ENCODE measurements at regions not wholly inside any gene's neighbourhood (a gene's known extent, or its start where the extent isn't known, plus 50 kb on each side); places are given as distances from the start of the nearest gene placed in this dataset.

DNA sequence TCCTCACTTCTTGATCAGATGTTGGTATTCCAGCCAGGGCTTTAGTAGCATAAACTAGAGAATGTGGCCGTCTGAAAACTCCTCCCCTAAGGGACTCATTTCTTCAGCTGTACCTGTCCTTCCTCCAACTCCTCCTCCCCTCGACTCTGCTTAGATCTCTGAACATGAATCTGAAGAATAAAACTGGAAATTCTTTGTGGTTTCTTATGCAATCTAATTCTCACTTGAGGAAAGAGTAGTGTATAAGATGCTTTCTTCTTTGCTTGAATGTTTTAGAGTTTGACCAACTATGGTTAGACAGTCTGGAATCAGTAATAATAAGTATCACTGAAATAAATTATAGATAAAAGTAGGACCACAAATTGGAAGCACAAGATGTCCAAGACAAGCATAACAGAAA is 128.5 kb downstream of the LRRC70 start:
- TF ChIP-seq, protein P1, sequence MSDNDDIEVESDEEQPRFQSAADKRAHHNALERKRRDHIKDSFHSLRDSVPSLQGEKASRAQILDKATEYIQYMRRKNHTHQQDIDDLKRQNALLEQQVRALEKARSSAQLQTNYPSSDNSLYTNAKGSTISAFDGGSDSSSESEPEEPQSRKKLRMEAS (IDR thresholded peaks at IDR 0.05; ENCODE audit: low read depth, low read length), result no peak
- no peak for DNase-seq (ENCODE audit: low read depth)
- no peak overlapping the region for H3K4me3 ChIP-seq (ENCODE audit: low read depth, low read length)

DNA sequence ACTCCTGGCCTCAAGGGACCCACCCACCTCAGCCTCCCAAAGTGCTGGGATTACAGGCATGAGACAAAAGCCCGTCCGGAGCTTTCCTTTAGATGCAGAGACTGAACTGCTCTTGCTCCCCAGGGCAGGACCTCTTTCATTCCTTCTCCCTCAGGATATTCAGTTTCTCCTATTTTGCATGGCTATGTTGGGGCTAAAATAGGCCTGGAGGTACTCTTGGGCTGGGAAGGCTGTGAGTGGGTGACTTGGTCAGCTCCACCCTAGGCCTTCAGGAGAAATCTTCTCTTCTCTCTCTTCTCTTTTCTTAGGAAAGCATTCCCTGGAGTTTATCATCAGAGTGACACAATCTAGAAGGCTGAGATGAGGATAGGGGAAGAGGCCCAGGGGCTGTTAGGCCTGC is 126.4 kb downstream of the LRRC70 start:
- H3K4me3 ChIP-seq (ENCODE audit: low read depth, low read length), result no peak overlapping the region
- DNase-seq (ENCODE audit: low read depth), result no peak

DNA sequence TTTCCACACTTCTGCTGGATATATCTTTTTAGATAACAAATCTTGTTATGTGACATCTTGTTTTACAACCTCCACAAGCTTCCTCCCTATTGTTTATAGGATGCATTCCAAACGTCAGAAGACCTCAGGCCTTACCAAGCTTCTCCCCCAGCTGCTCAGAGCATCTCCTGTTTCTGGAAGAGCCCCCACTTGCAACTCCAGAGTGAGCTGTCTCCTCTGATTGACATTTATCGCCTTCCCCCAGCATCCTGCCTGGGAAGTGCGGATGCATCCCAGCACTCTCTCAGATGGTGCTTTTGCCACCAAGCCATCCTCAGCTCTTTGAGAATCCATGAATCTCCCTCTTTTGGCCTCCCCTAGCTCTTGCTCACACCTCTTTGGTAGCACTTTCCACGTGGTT is 123.5 kb downstream of the LRRC70 start:
- no peak overlapping the region for H3K4me3 ChIP-seq (ENCODE audit: low read depth, low read length)
- no peak for DNase-seq (ENCODE audit: low read depth)
- TF ChIP-seq, protein P2, sequence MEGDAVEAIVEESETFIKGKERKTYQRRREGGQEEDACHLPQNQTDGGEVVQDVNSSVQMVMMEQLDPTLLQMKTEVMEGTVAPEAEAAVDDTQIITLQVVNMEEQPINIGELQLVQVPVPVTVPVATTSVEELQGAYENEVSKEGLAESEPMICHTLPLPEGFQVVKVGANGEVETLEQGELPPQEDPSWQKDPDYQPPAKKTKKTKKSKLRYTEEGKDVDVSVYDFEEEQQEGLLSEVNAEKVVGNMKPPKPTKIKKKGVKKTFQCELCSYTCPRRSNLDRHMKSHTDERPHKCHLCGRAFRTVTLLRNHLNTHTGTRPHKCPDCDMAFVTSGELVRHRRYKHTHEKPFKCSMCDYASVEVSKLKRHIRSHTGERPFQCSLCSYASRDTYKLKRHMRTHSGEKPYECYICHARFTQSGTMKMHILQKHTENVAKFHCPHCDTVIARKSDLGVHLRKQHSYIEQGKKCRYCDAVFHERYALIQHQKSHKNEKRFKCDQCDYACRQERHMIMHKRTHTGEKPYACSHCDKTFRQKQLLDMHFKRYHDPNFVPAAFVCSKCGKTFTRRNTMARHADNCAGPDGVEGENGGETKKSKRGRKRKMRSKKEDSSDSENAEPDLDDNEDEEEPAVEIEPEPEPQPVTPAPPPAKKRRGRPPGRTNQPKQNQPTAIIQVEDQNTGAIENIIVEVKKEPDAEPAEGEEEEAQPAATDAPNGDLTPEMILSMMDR (IDR thresholded peaks at IDR 0.05; ENCODE audit: low read depth, low read length), result no peak
- TF ChIP-seq POLR2A (IDR thresholded peaks at IDR 0.05; ENCODE audit: extremely low read depth, insufficient read length) (no peak), MYC (IDR thresholded peaks at IDR 0.05; ENCODE audit: low read depth, low read length) (no peak)
- TF ChIP-seq, protein P1 (IDR thresholded peaks at IDR 0.05; ENCODE audit: low read depth, low read length), result no peak

More for the DNA sequence above, 126.4 kb downstream of the LRRC70 start:
- TF ChIP-seq MYC (IDR thresholded peaks at IDR 0.05; ENCODE audit: low read depth, low read length) (no peak), POLR2A (IDR thresholded peaks at IDR 0.05; ENCODE audit: extremely low read depth, insufficient read length) (no peak)
- TF ChIP-seq, protein P2 (IDR thresholded peaks at IDR 0.05; ENCODE audit: low read depth, low read length), result no peak
- TF ChIP-seq, protein P1 (IDR thresholded peaks at IDR 0.05; ENCODE audit: low read depth, low read length), result no peak

DNA sequence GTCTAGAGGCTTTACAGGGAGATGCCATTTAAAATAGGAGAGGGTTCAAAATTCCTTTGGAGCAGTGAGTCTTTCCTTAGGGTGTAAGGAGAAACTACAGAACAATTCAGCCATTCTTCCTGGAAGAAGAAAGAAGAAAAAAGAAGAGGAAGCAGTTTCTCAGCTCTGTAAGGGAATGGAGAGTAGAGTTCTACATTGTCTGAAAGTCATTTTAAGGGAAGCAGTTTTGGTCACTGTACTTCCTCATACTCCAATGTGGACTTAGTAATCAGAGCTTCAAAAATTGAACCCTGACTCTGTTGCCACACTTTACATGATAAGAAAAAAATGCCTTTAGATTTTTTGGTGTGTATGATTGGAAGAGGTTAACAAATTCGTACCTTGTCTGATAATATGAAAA is 122.4 kb downstream of the LRRC70 start:
- TF ChIP-seq, protein P1 (IDR thresholded peaks at IDR 0.05; ENCODE audit: low read depth, low read length), result no peak
- TF ChIP-seq POLR2A (IDR thresholded peaks at IDR 0.05; ENCODE audit: extremely low read depth, insufficient read length) (no peak), MYC (IDR thresholded peaks at IDR 0.05; ENCODE audit: low read depth, low read length) (no peak)
- TF ChIP-seq, protein P2 (IDR thresholded peaks at IDR 0.05; ENCODE audit: low read depth, low read length), result no peak
- no peak overlapping the region for H3K4me3 ChIP-seq (ENCODE audit: low read depth, low read length)
- DNase-seq (ENCODE audit: low read depth), result peak; percentile 11

DNA sequence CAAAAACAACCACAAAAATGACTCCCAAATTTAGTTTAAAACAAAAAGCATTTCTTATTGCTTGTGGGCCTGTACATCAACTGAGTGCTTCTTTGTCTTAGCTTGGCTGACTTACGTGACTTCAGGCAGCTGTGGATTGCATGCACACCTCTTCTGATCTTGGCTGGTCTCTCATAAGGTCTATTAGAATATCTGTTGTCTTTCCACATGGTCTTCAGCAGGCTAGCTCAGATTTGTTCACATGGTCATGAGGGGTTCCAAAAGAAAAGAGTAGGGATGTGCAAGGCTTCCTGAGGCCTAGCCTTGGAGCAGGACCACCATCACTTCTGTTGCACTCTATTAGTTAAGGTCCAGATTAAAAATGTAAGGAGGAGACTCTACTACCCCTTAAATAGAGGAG is 120.1 kb downstream of the LRRC70 start:
- TF ChIP-seq MYC (IDR thresholded peaks at IDR 0.05; ENCODE audit: low read depth, low read length), result no peak
- no peak for TF ChIP-seq POLR2A (IDR thresholded peaks at IDR 0.05; ENCODE audit: extremely low read depth, insufficient read length)
- TF ChIP-seq, protein P1 (IDR thresholded peaks at IDR 0.05; ENCODE audit: low read depth, low read length), result no peak
- TF ChIP-seq, protein P2 (IDR thresholded peaks at IDR 0.05; ENCODE audit: low read depth, low read length), result no peak
- H3K4me3 ChIP-seq (ENCODE audit: low read depth, low read length), result no peak overlapping the region
- DNase-seq (ENCODE audit: low read depth), result no peak

DNA sequence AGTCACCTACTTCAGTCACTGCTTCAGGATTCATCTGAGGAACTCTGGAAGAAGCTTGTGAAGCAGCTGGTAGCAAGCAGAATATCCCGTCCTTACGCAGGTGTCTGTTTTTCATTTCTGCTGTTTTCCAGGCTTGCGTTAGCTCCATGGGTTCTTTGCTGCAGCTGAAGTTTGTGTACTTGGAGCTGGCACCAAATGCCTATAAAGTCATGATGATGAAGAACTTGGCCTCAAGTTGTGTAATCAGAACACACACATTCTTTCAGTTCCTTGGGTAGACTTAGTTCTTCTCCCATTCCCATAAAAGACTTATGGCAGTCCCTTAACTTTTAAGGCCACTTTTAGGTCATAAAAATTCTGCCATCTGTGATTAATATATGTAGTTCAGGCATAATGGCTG is 116.7 kb downstream of the LRRC70 start:
- no peak for TF ChIP-seq POLR2A (IDR thresholded peaks at IDR 0.05; ENCODE audit: extremely low read depth, insufficient read length)
- no peak for TF ChIP-seq MYC (IDR thresholded peaks at IDR 0.05; ENCODE audit: low read depth, low read length)
- TF ChIP-seq, protein P1 (IDR thresholded peaks at IDR 0.05; ENCODE audit: low read depth, low read length), result no peak
- TF ChIP-seq, protein P2 (IDR thresholded peaks at IDR 0.05; ENCODE audit: low read depth, low read length), result no peak
- DNase-seq (ENCODE audit: low read depth), result no peak
- H3K4me3 ChIP-seq (ENCODE audit: low read depth, low read length), result no peak overlapping the region
